Heart right ventricle (tissue), 16 donors: ENCODE measurements at regions not wholly inside any gene's neighbourhood (a gene's known extent, or its start where the extent isn't known, plus 50 kb on each side); places are given as distances from the start of the nearest gene placed in this dataset.
A peak's percentile ranks its signal among the peaks of the same experiment; 100 is the strongest.

Source experiments
- ATAC-seq, 8 donors: fragments of 200-7000 bp; cut with Tn5 transposase; one replicate each; pipeline ENCODE4 v1.9.1; 2020; ENCODE audit warnings: mild to moderate bottlenecking in 8 of 8, moderate library complexity in 8 of 8, moderate number of reproducible peaks in 1 of 8
- DNase-seq, 2 donors: peaks; one replicate each; pipeline ENCODE4 v3.0.0-alpha.2; 2020
- H3K27ac ChIP-seq, 10 donors: fragments of 200-600 bp; sonication (generic) in 2 of 10; one replicate each; pipeline versions ENCODE4 v1.5.0 to v1.8.0; 2020 to 2022; ENCODE audit warnings: mild to moderate bottlenecking in 3 of 10
- H3K27me3 ChIP-seq, 7 donors: fragments of 200-600 bp; one replicate each; pipeline ENCODE4 v1.8.0; 2021 to 2022; ENCODE audit warnings: mild to moderate bottlenecking in 2 of 7
- H3K36me3 ChIP-seq, 9 donors: fragments of 200-600 bp; sonication (generic) in 1 of 9; one replicate each; pipeline versions ENCODE4 v1.5.0 to v1.8.0; 2020 to 2022; ENCODE audit warnings: mild to moderate bottlenecking in 2 of 9
- H3K4me1 ChIP-seq, 9 donors: fragments of 200-600 bp; sonication (generic) in 1 of 9; one replicate each; pipeline versions ENCODE4 v1.5.0 to v1.8.0; 2020 to 2022; ENCODE audit warnings: mild to moderate bottlenecking in 4 of 9
- H3K4me3 ChIP-seq, 10 donors: fragments of 200-600 bp; sonication (generic) in 2 of 10; one replicate each; pipeline versions ENCODE4 v1.5.0 to v1.8.0; 2020 to 2022; ENCODE audit warnings: mild to moderate bottlenecking in 7 of 10, moderate library complexity in 2 of 10
- H3K9me3 ChIP-seq, 11 donors: fragments of 200-600 bp in 10 of 11; sonication (generic) in 2 of 11; one replicate each; pipeline versions ENCODE4 v1.5.0 to v1.8.0; 2013 to 2022; ENCODE audit warnings: mild to moderate bottlenecking in 2 of 11, control low read depth in 1 of 11, moderate library complexity in 1 of 11
- WGBS, 2 donors: extraction: QIAGEN DNeasy Blood & Tissue Kit; methylation state at CpG; one replicate each; pipeline ENCODE4 v1.1.7; 2013; ENCODE audit warnings: inconsistent platforms in 1 of 2; 5-methylcytosine and 5-hydroxymethylcytosine counted together
- intact Hi-C, 10 donors: fragments of 100-400 bp; cut with DNase I; formaldehyde crosslinking; loops; one replicate each; pipeline versions ENCODE4 v1.11.1 to v1.14.2; 2022
- TF ChIP-seq, protein P1 (sequence below), 9 donors: fragments of 200-600 bp; sonication (generic) in 2 of 9; IDR thresholded peaks; one replicate each; pipeline versions ENCODE4 v1.5.0 to v1.8.0; 2021 to 2022; ENCODE audit warnings: antibody characterized with exemption in 9 of 9, mild to moderate bottlenecking in 5 of 9, moderate library complexity in 1 of 9
- donor health status: Arrhythmogenic right ventricular cardiomyopathy.
- donor health status: ischemic (EF 13 %, LVEDD 7.1; RV severe dilation, severe dysfunction).
- donor health status: healthy with polysubstance abuse.
- donor health status: DM: no; HTN: yes; CAD: no.
- donor health status: DM: no; HTN: no; CAD: no.
- donor health status: ischemic (EF 25% LVEDD 6.9; RV normal size, moderate dysfunction).
- donor health status: ischemic (EF 25% LVEDD 5.7; RV mildly dilated, moderate dysfunction).
- donor health status: healthy.
- donor health status: DM: yes; HTN: yes; CAD: no.
- donor health status: Ischemic cardiomyopathy.
- donor health status: ischemic (EF 35%, LVEDD 5.7; RV mildly dilated, moderate dysfunction).
- donor health status: nonischemic (EF 11% LVEDD 7.7; RV severe dilation, severe dysfunction).
- donor health status: DM: yes; HTN: yes; CAD: no.
- donor health status: PGD.
- donor health status: ischemic (EF 29% LVEDD 5.4; RV normal size, mild dysfunction).
- donor health status: nonischemic (EF 23%, LVEDD 6.1; RV moderate dilation, normal function).

- no peaks in the 10 kb centered on the region for H3K36me3 ChIP-seq
- H3K9me3 ChIP-seq, result no peaks in the 10 kb centered on the region
- TF ChIP-seq, protein P1, sequence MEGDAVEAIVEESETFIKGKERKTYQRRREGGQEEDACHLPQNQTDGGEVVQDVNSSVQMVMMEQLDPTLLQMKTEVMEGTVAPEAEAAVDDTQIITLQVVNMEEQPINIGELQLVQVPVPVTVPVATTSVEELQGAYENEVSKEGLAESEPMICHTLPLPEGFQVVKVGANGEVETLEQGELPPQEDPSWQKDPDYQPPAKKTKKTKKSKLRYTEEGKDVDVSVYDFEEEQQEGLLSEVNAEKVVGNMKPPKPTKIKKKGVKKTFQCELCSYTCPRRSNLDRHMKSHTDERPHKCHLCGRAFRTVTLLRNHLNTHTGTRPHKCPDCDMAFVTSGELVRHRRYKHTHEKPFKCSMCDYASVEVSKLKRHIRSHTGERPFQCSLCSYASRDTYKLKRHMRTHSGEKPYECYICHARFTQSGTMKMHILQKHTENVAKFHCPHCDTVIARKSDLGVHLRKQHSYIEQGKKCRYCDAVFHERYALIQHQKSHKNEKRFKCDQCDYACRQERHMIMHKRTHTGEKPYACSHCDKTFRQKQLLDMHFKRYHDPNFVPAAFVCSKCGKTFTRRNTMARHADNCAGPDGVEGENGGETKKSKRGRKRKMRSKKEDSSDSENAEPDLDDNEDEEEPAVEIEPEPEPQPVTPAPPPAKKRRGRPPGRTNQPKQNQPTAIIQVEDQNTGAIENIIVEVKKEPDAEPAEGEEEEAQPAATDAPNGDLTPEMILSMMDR (IDR thresholded peaks at IDR 0.05), result no peak
- H3K4me1 ChIP-seq, result peaks cover 0 to 5% (median 0%) of the 10 kb centered on the region in 9 donors
- no peak for DNase-seq
- H3K27ac ChIP-seq, result no peak overlapping the region
- no peak overlapping the region for H3K4me3 ChIP-seq
- ATAC-seq, result no peak
- intact Hi-C loops, result no loop called here
- 92 to 94% methylated on average over 5 of the region's 5 CpGs for WGBS, 2 donors
- H3K27me3 ChIP-seq, result no peaks in the 10 kb centered on the region
Observed at GRCh38 chr10:121403527-121403926, 194.7 kb downstream of the FGFR2 start.

DNA sequence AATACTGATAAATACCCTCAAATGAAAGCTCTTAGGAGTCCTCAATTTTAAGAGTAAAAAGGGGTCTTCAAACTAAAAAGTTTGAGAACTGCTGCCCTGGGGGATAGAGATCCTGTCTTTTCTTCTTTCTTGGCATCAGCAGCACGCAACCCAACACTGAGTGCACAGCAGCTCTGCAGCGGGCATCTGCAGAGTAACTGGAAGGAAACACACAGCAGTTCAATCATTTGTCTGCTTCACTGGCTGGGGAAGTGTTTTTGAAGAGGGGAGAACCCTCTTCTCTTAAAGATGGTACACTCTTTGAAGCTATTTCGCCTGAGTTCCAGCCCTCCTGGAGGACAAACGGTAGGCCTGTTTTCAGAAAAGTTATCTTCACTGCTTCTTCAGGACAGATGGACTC, 193.6 kb downstream of the FGFR2 start:
- 81 to 92% methylated on average over 4 of the region's 4 CpGs for WGBS, 2 donors
- intact Hi-C loops, result no loop called here
- H3K9me3 ChIP-seq, result no peaks in the 10 kb centered on the region
- no peak for ATAC-seq
- peaks cover 0 to 5% (median 0%) of the 10 kb centered on the region in 9 donors for H3K4me1 ChIP-seq
- H3K4me3 ChIP-seq, result no peak overlapping the region
- no peak for DNase-seq
- no peaks in the 10 kb centered on the region for H3K36me3 ChIP-seq
- no peaks in the 10 kb centered on the region for H3K27me3 ChIP-seq
- TF ChIP-seq, protein P1 (IDR thresholded peaks at IDR 0.05), result no peak
- no peak overlapping the region for H3K27ac ChIP-seq

DNA sequence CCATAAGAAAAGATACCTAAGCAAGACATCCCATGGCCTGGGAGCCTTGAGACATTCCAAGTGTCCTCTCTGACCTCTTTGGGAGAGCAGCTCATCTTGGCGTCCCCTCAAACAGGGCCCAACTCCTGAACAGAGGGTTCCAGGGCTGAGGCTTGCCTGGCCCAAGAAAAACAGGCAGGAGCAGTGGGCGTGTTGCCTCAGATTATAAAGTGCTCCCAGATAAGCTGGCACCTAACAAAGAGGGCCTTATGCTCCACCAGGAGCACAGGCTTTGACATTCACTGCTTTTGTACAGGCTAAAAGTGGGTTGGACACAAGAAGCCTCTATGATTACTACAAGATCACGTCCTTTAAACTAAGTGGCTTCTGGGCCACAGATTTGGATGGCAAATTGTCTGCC, 193.1 kb downstream of the FGFR2 start:
- no peak for DNase-seq
- Histone ChIP-seq H3K4me3 (no peak overlapping the region), H3K27me3 (no peaks in the 10 kb centered on the region), H3K27ac (no peak overlapping the region), H3K4me1 (peaks cover 0 to 5% (median 0%) of the 10 kb centered on the region in 9 donors), H3K36me3 (no peaks in the 10 kb centered on the region), H3K9me3 (no peaks in the 10 kb centered on the region)
- intact Hi-C loops, result no loop called here
- 37 to 38% methylated on average over 3 of the region's 3 CpGs for WGBS, 2 donors
- TF ChIP-seq, protein P1 (IDR thresholded peaks at IDR 0.05), result no peak
- ATAC-seq, result peak in 2 of 8 donors; percentile 13 to 34

DNA sequence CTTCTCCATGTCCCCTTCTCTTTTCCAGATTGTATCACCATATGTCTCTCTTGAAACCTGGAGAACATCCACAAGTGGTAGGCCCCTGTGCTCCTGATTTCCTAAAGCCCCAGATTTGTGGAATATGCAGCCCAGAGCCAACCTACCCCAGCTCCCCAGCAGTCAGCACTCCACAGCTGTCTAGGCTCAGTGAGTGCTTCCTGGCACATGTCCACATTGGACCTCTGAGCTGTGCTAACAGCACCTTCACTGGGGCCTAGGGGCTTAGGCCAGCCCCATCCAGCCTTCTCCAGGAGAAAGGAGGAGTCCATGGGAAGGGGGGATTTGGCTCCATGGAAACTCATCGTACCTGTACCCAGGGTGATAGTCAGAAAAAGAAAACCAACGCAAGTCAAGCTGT, 192.7 kb downstream of the FGFR2 start:
- H3K9me3 ChIP-seq, result no peaks in the 10 kb centered on the region
- intact Hi-C loops, result no loop called here
- ATAC-seq (no peak), DNase-seq (no peak)
- no peak overlapping the region for H3K27ac ChIP-seq
- no peaks in the 10 kb centered on the region for H3K36me3 ChIP-seq
- H3K4me1 ChIP-seq, result peaks cover 0 to 5% (median 0%) of the 10 kb centered on the region in 9 donors
- no peaks in the 10 kb centered on the region for H3K27me3 ChIP-seq
- TF ChIP-seq, protein P1 (IDR thresholded peaks at IDR 0.05), result no peak
- 97 to 98% methylated on average over 2 of the region's 2 CpGs for WGBS, 2 donors
- H3K4me3 ChIP-seq, result no peak overlapping the region
